GM19035 (cell line): ENCODE measurements at regions not wholly inside any gene's neighbourhood (a gene's known extent, or its start where the extent isn't known, plus 50 kb on each side); places are given as distances from the start of the nearest gene placed in this dataset.

Experiments used
- ATAC-seq: cut with Tn5 transposase; IDR thresholded peaks from one replicate; pipeline ENCODE4 v1.9.1; 2021; ENCODE audit not compliant: unreplicated experiment

DNA sequence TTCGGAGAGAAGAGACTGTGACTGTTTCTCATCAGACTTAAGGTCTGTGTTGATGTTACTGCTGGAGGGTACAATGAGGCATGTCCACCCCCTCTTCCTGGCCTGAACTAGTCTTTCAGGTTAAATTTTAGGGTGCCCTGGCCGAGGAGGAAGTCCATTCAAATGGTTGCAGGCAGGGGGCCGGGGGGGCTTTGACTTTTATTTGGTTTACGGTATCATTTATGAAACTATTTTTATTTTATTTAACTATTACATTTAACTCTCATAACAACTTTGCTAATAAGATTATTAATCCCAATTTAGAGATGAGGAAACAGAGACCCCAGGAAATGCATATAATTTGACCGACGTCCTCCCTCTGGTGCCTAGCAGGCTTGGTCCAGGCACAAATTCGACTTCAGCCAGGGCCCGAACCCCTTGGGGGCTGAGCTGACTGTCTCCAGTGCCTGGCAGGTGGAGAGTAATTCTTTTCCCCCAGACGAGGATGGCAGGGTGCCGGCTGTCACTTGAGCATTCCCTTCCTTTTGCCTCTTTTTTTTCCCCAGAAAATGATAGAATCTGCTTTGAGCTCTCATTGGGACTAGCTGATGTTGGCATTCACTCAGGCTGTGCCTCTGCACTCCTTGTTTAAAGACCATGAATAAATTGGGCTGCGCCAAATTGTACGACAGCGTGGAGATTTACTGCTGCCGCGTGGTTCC is 255.3 kb upstream of the SALL3 start:
- no peak for ATAC-seq

- ATAC-seq: no peak
Measured at GRCh38 chr18:78725426-78725825, 254.2 kb upstream of the SALL3 start.

GRCh38 chr18:78726326-78727056 is 253.1 kb upstream of the SALL3 start:
- no peak for ATAC-seq

- no peak for ATAC-seq
Measured at GRCh38 chr18:78727057-78727739, 252.4 kb upstream of the SALL3 start.

DNA sequence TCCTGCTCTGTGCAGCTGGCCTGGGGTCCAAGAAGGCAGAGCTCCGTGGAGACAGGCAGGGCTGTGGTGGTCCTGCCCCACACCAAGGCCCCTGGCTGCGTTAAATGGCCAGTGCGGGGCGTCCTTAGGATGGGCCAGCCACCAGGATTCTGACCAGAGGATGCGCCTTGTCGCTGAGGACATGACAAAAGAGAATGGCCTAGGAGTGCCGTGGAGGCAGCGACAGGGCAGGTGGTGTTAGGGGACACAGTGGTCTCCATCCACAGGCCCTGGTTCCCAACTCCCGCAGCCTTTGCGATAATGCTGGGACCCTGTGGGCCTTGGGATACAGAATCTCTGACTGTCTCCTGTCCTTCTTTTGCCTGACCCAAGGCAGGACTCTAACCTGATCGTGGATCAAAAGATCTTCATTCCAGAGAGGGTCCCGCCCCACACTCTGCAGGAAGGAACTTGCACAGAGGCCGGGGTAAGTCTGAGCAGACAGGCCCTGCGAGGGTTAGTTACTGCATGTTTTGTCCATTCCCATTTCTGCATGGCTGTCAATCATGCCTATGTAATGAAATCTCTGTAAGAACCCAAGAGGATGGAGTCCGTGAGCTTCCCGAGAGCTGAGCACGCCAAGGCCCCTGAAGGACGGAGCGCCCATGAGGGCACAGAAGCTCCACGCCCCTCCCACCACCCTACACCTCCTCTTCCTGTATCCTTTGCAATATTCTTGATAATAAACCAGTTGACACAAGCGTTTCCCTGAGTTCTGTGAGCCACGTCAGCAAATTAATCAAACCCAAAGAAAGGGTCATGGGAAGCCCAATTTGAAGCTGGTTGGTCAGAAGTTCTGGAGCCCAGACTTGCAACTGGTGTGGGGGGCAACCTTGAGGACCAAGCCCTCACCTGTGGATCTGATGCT is 251.5 kb upstream of the SALL3 start:
- no peak for ATAC-seq

GRCh38 chr18:78728784-78729467 is 250.7 kb upstream of the SALL3 start:
- ATAC-seq: no peak

DNA sequence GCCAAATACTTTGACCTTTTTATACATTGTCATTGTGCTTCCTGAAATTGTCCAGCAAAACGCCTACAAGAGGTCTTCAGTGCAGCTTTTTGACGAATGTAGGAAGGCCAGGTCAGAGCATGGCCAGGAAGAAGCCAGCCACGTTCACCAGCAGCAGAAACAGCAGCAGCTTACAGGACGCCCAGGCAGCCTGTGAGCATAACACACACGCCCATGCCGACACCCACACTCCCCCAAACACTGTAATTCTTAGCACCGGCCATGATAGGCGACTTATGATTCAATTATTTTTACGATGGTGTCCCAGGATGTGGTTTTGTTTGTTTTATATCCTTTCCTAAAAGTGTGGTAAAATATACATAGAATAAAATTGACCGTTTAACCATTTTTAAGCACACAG is 249.1 kb upstream of the SALL3 start:
- no peak for ATAC-seq

- ATAC-seq: no peak
Measured at GRCh38 chr18:78731016-78731397, 248.6 kb upstream of the SALL3 start.

DNA sequence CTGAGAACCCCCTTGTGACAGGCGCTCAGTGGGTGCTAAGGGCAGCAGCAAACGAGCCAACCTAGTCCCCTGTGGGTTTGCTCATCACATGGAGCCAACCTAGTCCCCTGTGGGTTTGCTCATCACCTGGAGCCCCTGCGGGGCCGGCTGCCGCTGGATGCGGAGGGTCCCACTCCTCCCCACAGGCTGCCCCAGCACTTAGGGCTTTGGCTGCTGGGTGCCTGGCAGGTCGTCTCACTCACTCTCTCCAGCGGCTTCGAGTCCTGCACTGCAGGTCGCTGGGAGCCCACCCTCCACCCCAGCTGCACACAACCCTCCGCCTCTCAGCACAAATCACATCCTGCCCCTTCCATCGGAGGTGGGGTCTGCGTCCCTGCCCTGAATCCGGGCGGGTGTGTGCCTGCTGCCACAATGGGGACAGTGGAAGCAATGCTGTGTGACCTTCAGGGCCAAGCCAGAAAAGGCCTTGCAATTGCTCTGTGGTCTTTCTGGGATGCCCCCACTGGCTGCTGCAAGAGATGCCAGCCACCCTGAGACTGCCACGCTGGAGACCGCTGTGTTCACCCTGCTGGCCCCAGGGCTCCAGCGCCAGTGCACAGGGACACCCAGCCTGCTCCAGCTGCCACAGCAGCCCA is 248.1 kb upstream of the SALL3 start:
- no peak for ATAC-seq

DNA sequence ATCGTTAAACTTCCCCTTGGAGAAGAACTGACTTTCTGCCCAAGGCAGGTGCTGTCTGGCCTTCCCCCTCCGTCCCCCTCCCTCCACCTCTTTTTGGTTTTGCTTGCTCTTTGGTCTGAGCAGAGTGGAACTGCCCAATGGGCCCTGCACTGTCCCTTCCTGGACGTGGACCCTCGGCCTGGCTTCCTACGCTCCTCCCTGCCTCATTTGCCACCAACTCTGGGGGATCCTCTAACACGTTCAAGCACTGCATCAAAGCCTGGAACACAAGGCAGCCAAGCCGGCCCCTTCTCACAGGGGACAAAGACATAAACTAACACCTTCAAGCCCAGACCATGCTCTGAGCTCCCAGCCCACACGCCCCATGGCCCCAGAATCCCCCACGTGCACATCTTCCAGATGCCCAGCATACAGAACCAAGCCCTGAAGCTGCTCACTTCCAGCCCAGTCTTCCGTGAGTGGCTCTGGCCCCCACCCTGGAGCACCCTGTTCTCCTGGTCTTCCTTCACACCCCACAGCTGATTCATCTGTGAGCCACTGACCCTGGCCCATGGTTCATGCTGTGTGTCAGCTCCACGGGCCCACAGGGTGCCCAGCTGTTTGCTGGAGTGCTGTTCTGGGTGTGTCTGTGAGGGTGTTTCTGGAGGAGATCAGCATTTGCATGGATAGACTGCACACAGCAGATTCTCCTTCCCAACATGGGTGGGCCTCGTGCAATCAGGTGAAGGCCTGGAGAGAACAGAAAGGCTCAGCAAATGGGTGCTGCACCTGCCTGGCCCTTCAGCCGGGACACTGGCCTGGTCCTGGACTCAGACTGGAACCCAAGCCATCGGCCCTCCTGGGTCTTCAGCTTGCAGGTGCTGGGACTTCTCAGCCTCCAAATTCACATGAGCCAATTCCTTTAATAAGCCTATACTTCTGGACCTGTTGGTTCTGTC is 247.1 kb upstream of the SALL3 start:
- no peak for ATAC-seq

- no peak for ATAC-seq
Measured at GRCh38 chr18:78733762-78734613, 245.6 kb upstream of the SALL3 start.

DNA sequence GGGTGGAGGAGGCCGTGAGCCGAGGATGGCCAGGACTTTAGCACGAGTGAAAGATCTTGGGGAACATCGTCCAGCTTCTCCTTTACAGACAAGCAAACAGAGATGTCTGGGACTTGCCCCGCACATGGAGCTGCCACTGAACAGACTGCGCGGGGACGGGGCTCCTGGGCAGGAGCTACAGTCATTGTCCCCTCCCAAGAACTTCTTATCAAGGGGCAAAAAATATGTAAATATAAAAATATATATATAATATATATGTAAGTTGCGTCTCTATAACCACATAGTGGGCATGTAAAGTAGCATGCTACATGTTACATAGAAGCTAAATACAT is 245.0 kb upstream of the SALL3 start:
- ATAC-seq: no peak

- ATAC-seq: no peak
Measured at GRCh38 chr18:78735131-78736014, 244.2 kb upstream of the SALL3 start.

- ATAC-seq: no peak
Measured at GRCh38 chr18:78736015-78736690, 243.5 kb upstream of the SALL3 start.

DNA sequence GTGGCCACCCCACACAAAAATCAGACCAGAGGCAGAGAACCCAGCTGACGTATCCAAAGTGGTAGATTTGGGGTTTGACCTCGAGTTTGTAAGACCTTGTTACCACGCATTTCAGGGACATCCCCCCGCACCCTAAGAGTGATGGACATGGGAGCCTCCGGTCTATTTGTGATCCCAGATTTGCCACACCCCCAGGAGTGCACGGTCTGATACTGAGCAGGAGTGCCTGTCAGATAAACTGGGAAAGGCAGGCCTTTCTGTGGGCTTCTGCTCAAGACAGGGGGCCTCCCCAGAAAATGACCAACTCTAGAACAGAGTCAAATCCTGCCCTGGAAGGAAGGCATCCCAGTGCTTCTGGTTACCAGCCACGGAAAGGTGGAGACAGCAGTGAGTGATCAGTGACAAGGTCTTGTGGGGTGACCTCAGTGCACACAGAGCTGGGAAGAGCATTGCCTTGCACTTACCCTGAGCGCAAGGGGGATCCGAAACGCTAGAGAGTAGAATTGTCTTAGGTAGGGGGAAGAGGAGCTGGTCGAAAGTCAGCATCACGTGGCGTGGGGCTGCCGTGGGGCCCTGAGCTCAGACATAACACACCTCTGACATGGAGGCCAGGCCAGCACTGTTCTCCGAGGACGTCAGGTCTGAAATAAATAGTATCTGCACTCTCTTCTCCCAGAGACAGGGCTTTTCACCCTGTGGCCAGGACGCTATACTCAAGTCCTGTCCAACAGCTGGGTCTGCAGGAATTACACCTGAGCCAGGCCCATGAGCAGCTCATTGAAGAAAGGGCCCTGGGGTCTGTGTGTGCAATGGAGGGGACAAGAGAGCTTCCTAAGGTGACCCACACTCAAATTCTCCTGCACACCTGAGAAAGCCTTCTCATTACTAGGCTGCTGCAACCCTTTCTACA is 242.4 kb upstream of the SALL3 start:
- ATAC-seq: no peak
